Osteocyte (in vitro differentiated cells): ENCODE measurements at regions not wholly inside any gene's neighbourhood (a gene's known extent, or its start where the extent isn't known, plus 50 kb on each side); places are given as distances from the start of the nearest gene placed in this dataset.

Experiments
- DNase-seq: peaks from one replicate; pipeline ENCODE4 v3.0.0; 2021; ENCODE audit warnings: mixed read lengths; ENCODE audit not compliant: unreplicated experiment; ENCODE audit errors: extremely low spot score
- H3K27ac Mint-ChIP-seq: one replicate; pipeline ENCODE4 v1.8.0; 2021; ENCODE audit warnings: mild to moderate bottlenecking, mixed read lengths; ENCODE audit not compliant: unreplicated experiment
- H3K27me3 Mint-ChIP-seq: one replicate; pipeline ENCODE4 v1.8.0; 2021; ENCODE audit warnings: mixed read lengths; ENCODE audit not compliant: unreplicated experiment
- H3K36me3 Mint-ChIP-seq: one replicate; pipeline ENCODE4 v1.8.0; 2021; ENCODE audit warnings: mixed read lengths; ENCODE audit not compliant: unreplicated experiment
- H3K4me1 Mint-ChIP-seq: one replicate; pipeline ENCODE4 v1.8.0; 2021; ENCODE audit warnings: mixed read lengths; ENCODE audit not compliant: unreplicated experiment
- H3K4me3 Mint-ChIP-seq: one replicate; pipeline ENCODE4 v1.8.0; 2021; ENCODE audit warnings: mild to moderate bottlenecking, moderate library complexity, mixed read lengths; ENCODE audit not compliant: unreplicated experiment
- H3K9me3 Mint-ChIP-seq: one replicate; pipeline ENCODE4 v1.8.0; 2021; ENCODE audit warnings: mixed read lengths; ENCODE audit not compliant: unreplicated experiment
- CTCF ChIP-seq: fragments of 200-600 bp; sonication (generic); IDR thresholded peaks from 2 replicates; pipeline ENCODE4 v1.5.0; 2021; ENCODE audit warnings: antibody characterized with exemption, mild to moderate bottlenecking, moderate library complexity

GRCh38 chr1:10889650-10890353, 93.4 kb upstream of the CASZ1 start:
- no peaks in the 10 kb centered on the region for H3K9me3 Mint-ChIP-seq
- no peak for DNase-seq
- peaks cover 9% of the 10 kb centered on the region for H3K4me1 Mint-ChIP-seq
- H3K27me3 Mint-ChIP-seq: peaks cover 41% of the 10 kb centered on the region
- H3K36me3 Mint-ChIP-seq: no peaks in the 10 kb centered on the region
- TF ChIP-seq CTCF: no peak
- no peak overlapping the region for H3K4me3 Mint-ChIP-seq
- no peak overlapping the region for H3K27ac Mint-ChIP-seq

GRCh38 chr1:10890491-10891071, 94.1 kb upstream of the CASZ1 start:
- no peak overlapping the region for H3K4me3 Mint-ChIP-seq

GRCh38 chr1:10891091-10891490, 94.6 kb upstream of the CASZ1 start:
- no peak for TF ChIP-seq CTCF
- no peaks in the 10 kb centered on the region for H3K9me3 Mint-ChIP-seq
- H3K36me3 Mint-ChIP-seq: no peaks in the 10 kb centered on the region
- H3K27me3 Mint-ChIP-seq: peaks cover 32% of the 10 kb centered on the region
- no peak overlapping the region for H3K27ac Mint-ChIP-seq
- DNase-seq: no peak
- H3K4me1 Mint-ChIP-seq: peaks cover 9% of the 10 kb centered on the region
- no peak overlapping the region for H3K4me3 Mint-ChIP-seq

More at GRCh38 chr1:10890491-10891071, 94.1 kb upstream of the CASZ1 start:
- Mint-ChIP-seq H3K4me1 (peaks cover 9% of the 10 kb centered on the region), H3K27ac (no peak overlapping the region), H3K9me3 (no peaks in the 10 kb centered on the region), H3K36me3 (no peaks in the 10 kb centered on the region), H3K27me3 (peaks cover 34% of the 10 kb centered on the region)
- DNase-seq: no peak
- TF ChIP-seq CTCF: no peak

GRCh38 chr1:10892138-10893065, 96.0 kb upstream of the CASZ1 start:
- Mint-ChIP-seq H3K4me1 (peaks cover 9% of the 10 kb centered on the region), H3K9me3 (no peaks in the 10 kb centered on the region), H3K36me3 (no peaks in the 10 kb centered on the region), H3K27ac (no peak overlapping the region), H3K27me3 (peaks cover 28% of the 10 kb centered on the region), H3K4me3 (no peak overlapping the region)
- no peak for TF ChIP-seq CTCF
- DNase-seq: no peak

GRCh38 chr1:10895621-10896020, 99.2 kb upstream of the CASZ1 start:
- H3K9me3 Mint-ChIP-seq: no peaks in the 10 kb centered on the region
- H3K27ac Mint-ChIP-seq: no peak overlapping the region
- no peaks in the 10 kb centered on the region for H3K36me3 Mint-ChIP-seq
- peaks cover 12% of the 10 kb centered on the region for H3K4me1 Mint-ChIP-seq
- peaks cover 16% of the 10 kb centered on the region for H3K27me3 Mint-ChIP-seq
- no peak for TF ChIP-seq CTCF
- DNase-seq: no peak
- H3K4me3 Mint-ChIP-seq: no peak overlapping the region
